NCI-H526 (cell line): ENCODE measurements at regions not wholly inside any gene's neighbourhood (a gene's known extent, or its start where the extent isn't known, plus 50 kb on each side); places are given as distances from the start of the nearest gene placed in this dataset.
A peak's percentile ranks its signal among the peaks of the same experiment; 100 is the strongest.

ENCODE experiments used
- DNase-seq, 2 experiments: peaks; one replicate each; lab custom pipeline; 2025; lab: John Stamatoyannopoulos, UW

- DNase-seq = no peak
Measured at GRCh38 chr2:152875701-152876695, 157.6 kb downstream of the ARL6IP6 start.

DNA sequence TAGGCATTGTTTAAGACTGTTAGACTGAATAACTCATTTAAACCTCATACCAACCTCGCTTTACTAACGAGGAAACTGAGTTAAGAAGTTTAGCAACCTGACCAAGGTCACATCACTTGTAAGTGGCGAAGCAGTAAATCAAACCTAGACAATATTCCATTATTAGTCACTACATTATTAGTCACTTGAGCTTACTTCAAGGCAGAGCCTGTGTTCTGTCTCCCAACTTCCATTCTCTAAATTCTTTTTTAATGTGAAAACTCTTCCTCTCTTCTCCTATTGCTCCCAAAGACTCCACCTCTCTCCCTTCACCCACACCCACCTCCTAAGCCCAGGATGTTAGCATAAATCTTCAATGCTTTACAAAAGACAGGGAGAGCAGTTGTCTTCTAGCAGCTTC lies 156.5 kb downstream of the ARL6IP6 start:
- no peak for DNase-seq

DNA sequence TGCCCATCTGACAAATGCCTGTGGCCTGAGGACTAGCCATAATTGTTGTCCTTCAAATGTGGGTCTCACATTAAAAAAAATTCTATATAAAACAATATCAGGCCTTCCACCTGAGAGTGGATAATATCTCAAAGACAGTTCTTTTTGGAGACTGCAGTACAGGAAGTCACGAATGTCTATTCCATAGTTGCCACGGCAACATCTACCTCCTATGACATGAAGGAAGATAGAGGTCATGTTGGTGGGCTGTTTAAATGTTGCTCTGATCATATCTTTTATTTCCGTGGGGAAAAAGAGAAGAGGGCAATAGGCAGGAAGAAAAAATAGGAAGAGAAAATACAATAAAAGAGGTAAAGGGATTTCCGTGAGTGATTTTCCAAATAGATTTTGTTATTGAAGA lies 151.8 kb downstream of the ARL6IP6 start:
- no peak for DNase-seq

GRCh38 chr2:152867397-152867796 lies 149.0 kb downstream of the ARL6IP6 start:
- DNase-seq = no peak

DNA sequence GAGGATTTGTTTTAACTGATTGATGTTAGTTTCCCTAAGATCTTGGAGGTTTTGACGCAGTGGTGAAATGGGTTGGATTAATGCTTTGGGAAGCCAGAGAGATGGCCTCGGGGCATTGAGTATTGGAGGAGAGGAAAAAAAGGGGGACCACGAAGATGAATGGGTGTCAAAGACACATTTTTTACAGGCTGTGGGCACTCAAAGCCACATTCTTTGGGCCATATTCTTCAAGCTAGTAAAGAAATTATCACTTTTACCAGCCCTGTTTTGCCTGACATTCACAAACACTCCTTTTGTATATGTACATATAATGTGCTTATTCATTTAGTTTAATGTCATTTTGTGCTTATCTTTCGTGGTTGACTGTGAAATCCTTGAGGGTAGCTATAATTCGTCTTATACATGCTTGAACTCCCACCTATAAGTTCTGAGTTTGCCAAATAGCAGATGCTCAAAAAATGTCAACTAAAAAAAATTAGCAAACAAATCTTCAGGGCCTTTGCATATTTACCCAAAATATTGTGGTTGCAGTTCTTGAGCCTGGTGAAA lies 146.3 kb downstream of the ARL6IP6 start:
- DNase-seq = no peak

GRCh38 chr2:152863826-152864225 lies 145.4 kb downstream of the ARL6IP6 start:
- no peak for DNase-seq

GRCh38 chr2:152861349-152861942 lies 143.0 kb downstream of the ARL6IP6 start:
- DNase-seq = peak in 1 of 2 experiments; percentile 62

- no peak for DNase-seq
Measured at GRCh38 chr2:152858594-152859265, 140.3 kb downstream of the ARL6IP6 start.

DNA sequence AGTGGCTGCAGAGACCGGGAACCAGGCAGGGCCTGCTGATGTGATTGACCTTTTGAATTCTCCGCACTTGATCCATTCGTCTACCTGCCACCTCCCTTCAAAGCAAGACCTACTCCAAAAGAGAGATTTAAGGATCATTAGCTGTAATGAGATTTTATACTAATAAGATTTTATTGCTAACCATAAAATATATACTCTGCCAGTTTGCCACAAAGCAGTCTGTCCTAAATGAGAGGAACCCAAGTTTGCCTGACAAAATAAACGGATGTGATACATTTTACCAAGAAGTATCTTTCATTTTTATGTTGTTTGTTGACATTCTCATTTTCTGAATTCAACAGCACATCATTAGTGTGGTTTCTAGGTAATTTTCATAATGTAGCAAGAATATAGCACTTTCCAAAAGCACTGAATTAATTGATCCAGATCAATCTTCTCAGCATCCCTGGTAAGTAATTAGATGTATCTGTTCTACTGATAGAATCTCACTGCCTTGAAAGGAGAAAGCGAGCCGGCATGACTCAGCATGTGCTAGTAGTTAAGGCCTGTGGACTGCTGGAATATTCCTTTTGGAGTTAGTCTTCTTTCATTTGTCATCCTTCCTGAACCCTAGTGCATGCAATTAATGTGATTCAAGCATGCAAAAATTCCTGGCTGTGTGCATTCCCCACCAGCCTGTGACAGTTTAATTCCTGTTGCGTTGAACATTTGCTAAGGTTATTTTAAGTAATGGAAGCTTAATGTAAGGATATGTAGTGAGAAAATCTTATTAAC lies 128.5 kb downstream of the ARL6IP6 start:
- DNase-seq = no peak

DNA sequence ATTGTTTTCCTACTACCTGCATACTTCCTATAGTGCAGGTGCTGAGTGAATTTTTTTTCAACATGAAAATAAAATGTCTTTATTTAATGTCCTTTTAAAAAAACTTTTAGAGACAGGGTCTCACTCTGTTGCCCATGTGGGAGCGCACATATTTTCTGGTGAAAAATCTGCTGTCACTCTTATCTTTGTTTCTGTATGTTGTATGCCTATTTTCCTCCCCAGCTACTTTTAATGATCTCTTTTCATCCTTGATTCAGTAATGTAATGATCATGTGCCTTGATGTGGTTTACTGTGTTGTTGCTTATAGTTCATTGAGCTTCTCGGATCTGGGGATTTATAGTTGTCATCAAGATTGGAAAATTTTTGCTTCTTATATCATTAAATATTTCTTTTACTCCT lies 117.3 kb downstream of the ARL6IP6 start:
- no peak for DNase-seq

DNA sequence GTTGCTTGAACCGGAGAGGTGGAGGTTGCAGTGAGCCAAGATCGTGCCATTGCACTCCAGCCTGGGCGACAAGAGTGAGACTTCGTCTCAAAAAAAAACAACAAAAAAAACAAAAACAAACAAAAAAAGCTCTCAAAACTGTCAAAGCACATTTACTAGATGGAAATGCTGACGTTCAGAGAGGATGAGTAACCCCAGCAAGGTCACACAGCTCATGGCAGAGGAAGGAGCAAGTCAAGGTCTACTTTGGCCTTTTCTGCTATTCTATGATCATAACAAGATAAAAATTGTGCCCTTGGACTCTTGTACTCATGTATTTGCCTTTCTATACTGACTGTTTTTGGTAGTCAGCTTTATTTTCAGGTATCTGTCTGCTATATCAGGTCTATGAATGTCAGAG lies 109.5 kb downstream of the ARL6IP6 start:
- no peak for DNase-seq

- no peak for DNase-seq
Measured at GRCh38 chr2:152826581-152827279, 108.3 kb downstream of the ARL6IP6 start.

DNA sequence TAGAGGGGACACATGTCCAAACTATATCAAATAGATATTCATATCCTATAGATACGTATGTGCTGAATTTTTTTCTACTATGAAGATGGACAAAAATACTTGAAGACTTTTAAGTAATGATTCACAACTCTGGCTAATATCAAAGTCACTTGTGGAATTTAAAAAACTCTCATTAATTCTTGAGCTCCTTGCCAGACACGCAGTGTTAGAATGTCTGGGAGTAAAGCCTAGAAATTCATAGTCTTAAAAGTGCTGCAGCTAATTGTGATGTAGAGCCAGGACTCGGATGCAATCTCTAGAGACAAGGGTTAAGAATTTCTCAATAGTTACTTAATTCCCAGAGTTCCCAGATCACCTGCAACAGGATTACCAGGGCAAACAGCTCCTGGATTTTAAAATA lies 107.4 kb downstream of the ARL6IP6 start:
- no peak for DNase-seq

DNA sequence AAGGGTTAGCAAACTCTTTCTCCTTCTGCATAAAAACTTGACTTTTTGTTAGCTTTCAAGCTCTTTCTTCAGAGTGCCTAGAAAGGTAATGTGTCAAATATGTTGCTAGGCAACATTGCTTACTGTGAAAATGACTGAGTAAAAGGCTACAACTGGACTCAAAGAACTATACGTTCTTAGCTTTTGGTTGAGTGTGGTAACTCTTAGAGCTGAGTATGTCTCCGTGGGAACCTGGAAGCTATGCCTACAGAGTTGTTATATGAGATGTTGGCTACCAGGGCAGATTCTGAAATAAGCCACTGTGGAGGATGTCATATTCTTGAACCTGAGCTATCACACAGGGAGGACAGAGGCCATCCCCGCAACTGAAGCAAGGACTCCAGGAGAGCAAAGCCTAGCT lies 105.5 kb downstream of the ARL6IP6 start:
- DNase-seq = no peak

- DNase-seq = no peak
Measured at GRCh38 chr2:152822676-152823075, 104.3 kb downstream of the ARL6IP6 start.

DNA sequence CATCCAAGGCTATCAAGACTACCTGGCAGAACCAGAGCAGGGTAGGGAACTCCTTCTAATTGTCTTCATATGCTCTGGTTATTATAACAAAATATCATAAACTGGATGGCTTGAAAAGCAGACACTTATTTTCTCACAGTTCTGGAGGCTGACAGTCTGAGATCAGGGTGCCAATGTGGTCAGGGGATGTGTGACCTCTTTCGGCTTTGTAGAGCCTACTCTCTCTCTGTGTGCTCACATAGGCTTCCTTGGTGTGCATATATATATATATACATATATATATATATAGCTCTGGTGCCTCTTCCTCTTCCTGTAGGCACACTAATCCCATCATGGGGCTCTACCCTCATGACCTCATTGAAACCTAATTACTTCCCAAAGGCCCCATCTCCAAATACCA lies 101.6 kb downstream of the ARL6IP6 start:
- no peak for DNase-seq

- DNase-seq = no peak
Measured at GRCh38 chr2:152815634-152816257, 97.3 kb downstream of the ARL6IP6 start.

DNA sequence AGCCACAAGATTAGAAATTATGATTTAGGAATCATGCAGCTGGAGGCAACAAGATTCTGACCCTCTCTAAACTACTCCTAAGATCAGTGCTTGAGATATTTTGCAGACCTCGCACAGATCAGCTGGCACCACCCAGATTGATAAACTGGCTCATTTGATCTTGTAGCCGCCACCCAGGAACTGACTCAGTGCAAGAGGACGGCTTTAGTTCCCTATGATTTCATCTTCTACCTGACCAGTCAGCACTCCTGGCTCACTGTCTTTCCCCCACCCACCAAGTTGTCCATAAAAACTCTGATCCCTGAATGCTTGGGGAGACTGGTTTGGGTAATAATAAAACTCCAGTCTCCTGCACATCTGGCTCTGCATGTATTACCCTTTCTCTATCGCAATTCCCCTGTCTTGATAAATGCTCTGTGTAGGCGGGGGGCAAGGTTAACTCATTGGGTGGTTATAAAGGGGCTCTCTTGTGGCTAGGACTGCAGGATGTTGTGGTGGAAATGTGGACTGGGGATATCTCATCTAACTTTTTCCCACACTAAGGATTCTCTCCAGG lies 96.1 kb downstream of the ARL6IP6 start:
- no peak for DNase-seq

- DNase-seq = no peak
Measured at GRCh38 chr2:152813351-152813750, 94.9 kb downstream of the ARL6IP6 start.
